Activated CD8-positive, alpha-beta memory T cell treated with anti-CD3 and anti-CD28 coated beads for 36 hours (primary cell): ENCODE measurements at regions not wholly inside any gene's neighbourhood (a gene's known extent, or its start where the extent isn't known, plus 50 kb on each side); places are given as distances from the start of the nearest gene placed in this dataset.
"Not testable (repeated sequence)": the region's sequence is repeated elsewhere in the genome, so short reads cannot be mapped to it uniquely, and the experiment has no call there.

ENCODE experiments used
- CTCF ChIA-PET: fragments of 350-600 bp; sonication (Branson Sonifier 250); formaldehyde crosslinking; loops from one replicate; lab custom pipeline; 2021; ENCODE audit warnings: antibody characterized with exemption; lab: Charles Lee
- POLR2A ChIA-PET: fragments of 350-600 bp; sonication (Branson Sonifier 250); formaldehyde crosslinking; loops from one replicate; lab custom pipeline; 2021; ENCODE audit warnings: antibody characterized with exemption; lab: Charles Lee

- CTCF ChIA-PET = no interaction called here
- POLR2A ChIA-PET = no interaction called here
These were observed 219.8 kb downstream of the TFAP2A start for GRCh38 chr6:10194816-10195672.

GRCh38 chr6:10193321-10193720 lies 221.6 kb downstream of the TFAP2A start:
- CTCF ChIA-PET = no interaction called here
- POLR2A ChIA-PET = no interaction called here

GRCh38 chr6:10190042-10190441 lies 224.8 kb downstream of the TFAP2A start:
- CTCF ChIA-PET = interaction anchor here (0.6 kb wide), 1 partner anchor 163 kb away, joined by 3 read pairs; no protein-coding TSS in a partner anchor

GRCh38 chr6:10184371-10185227 lies 230.3 kb downstream of the TFAP2A start:
- CTCF ChIA-PET = no interaction called here
- POLR2A ChIA-PET = interaction anchor here (0.6 kb wide), 1 partner anchor 120 kb away, joined by 3 read pairs; no protein-coding TSS in a partner anchor

More at GRCh38 chr6:10190042-10190441, 224.8 kb downstream of the TFAP2A start:
- POLR2A ChIA-PET = no interaction called here

GRCh38 chr6:10180138-10181074 lies 234.5 kb downstream of the TFAP2A start:
- CTCF ChIA-PET = no interaction called here
- POLR2A ChIA-PET = no interaction called here

- CTCF ChIA-PET = no interaction called here
- POLR2A ChIA-PET = no interaction called here
These were observed 237.2 kb downstream of the TFAP2A start for GRCh38 chr6:10177704-10178103.

GRCh38 chr6:10175362-10175761 lies 239.5 kb downstream of the TFAP2A start:
- POLR2A ChIA-PET = no interaction called here
- CTCF ChIA-PET = no interaction called here

- POLR2A ChIA-PET = no interaction called here
- CTCF ChIA-PET = no interaction called here
These were observed 240.1 kb downstream of the TFAP2A start for GRCh38 chr6:10174761-10175160.

- ChIA-PET POLR2A (no interaction called here), CTCF (no interaction called here)
These were observed 240.8 kb downstream of the TFAP2A start for GRCh38 chr6:10174056-10174455.

GRCh38 chr6:10171706-10172105 lies 243.2 kb downstream of the TFAP2A start:
- CTCF ChIA-PET, POLR2A ChIA-PET: not testable (repeated sequence)

- ChIA-PET POLR2A (no interaction called here), CTCF (no interaction called here)
These were observed 244.1 kb downstream of the TFAP2A start for GRCh38 chr6:10170816-10171215.

GRCh38 chr6:10166031-10166430 lies 248.8 kb downstream of the TFAP2A start:
- ChIA-PET CTCF (no interaction called here), POLR2A (no interaction called here)

- CTCF ChIA-PET = no interaction called here
- POLR2A ChIA-PET = interaction anchor here (0.6 kb wide), 1 partner anchor 259 kb away, joined by 3 read pairs; no protein-coding TSS in a partner anchor
These were observed 251.5 kb downstream of the TFAP2A start for GRCh38 chr6:10163203-10163962.

- POLR2A ChIA-PET = no interaction called here
- CTCF ChIA-PET = no interaction called here
These were observed 258.0 kb downstream of the TFAP2A start for GRCh38 chr6:10156875-10157274.

GRCh38 chr6:10154251-10154650 lies 260.6 kb downstream of the TFAP2A start:
- POLR2A ChIA-PET = no interaction called here
- CTCF ChIA-PET = no interaction called here

- POLR2A ChIA-PET = no interaction called here
These were observed 263.5 kb downstream of the TFAP2A start for GRCh38 chr6:10151144-10151915.

GRCh38 chr6:10149603-10150002 lies 265.3 kb downstream of the TFAP2A start:
- ChIA-PET CTCF (no interaction called here), POLR2A (no interaction called here)

More at GRCh38 chr6:10151144-10151915, 263.5 kb downstream of the TFAP2A start:
- CTCF ChIA-PET = no interaction called here
